A549 (cell line): ENCODE measurements at regions not wholly inside any gene's neighbourhood (a gene's known extent, or its start where the extent isn't known, plus 50 kb on each side); places are given as distances from the start of the nearest gene placed in this dataset.

Experiments used
- ATAC-seq, 2 experiments: fragments of 200-7000 bp in 1 of 2; fragments of >200 bp in 1 of 2; cut with Nextera tagmentation in 1 of 2; cut with Tn5 transposase in 1 of 2; 3 replicates each; pipeline versions ENCODE4 v1.8.0 to v1.9.1; 2018 to 2020; ENCODE audit warnings: mild to moderate bottlenecking in 1 of 2, moderate library complexity in 1 of 2
- CTCF ChIA-PET: fragments of 300-600 bp; sonication (Branson Sonifier 250); formaldehyde crosslinking; extraction: SDS; loops from one replicate; lab custom pipeline; 2021; ENCODE audit warnings: antibody characterized with exemption, inconsistent platforms; lab: Yijun Ruan, JAX
- POLR2A ChIA-PET: fragments of 350-600 bp; formaldehyde crosslinking; extraction: SDS; loops from one replicate; lab custom pipeline; 2021; ENCODE audit warnings: antibody characterized with exemption, inconsistent platforms; lab: Yijun Ruan, JAX
- DNase-seq, 2 experiments: peaks; one replicate each; pipeline versions ENCODE4 v3.0.0 to v3.0.0-alpha.2; 2011 to 2016; ENCODE audit warnings: low read depth in 1 of 2, low spot score in 1 of 2
- FAIRE-seq: peaks from 2 replicates; lab custom pipeline; 2011; peaks lifted over from hg19 to GRCh38; lab: Jason Lieb, UNC
- H3K27ac ChIP-seq, 2 experiments: fragments of >200 bp; sonication (Bioruptor Twin); formaldehyde crosslinking; 3 replicates each; pipeline ENCODE4 v1.5.1; 2016 to 2017
- H3K4me1 ChIP-seq: fragments of >200 bp; sonication (Bioruptor Twin); formaldehyde crosslinking; 3 replicates; pipeline ENCODE4 v1.6.1; 2016
- H3K4me2 ChIP-seq: fragments of >200 bp; sonication (Bioruptor Twin); formaldehyde crosslinking; 3 replicates; pipeline ENCODE4 v1.6.1; 2016
- H3K4me3 ChIP-seq: fragments of >200 bp; sonication (Bioruptor Twin); formaldehyde crosslinking; 3 replicates; pipeline ENCODE4 v1.5.1; 2016
- H3K9me3 ChIP-seq: fragments of >200 bp; sonication (Bioruptor Twin); formaldehyde crosslinking; 3 replicates; pipeline ENCODE4 v1.6.1; 2016
- ATOH8 ChIP-seq: fragments of 250-450 bp; sonication (Bioruptor Pico); IDR thresholded peaks from 2 replicates; pipeline ENCODE4 v1.5.0; 2020; ENCODE audit warnings: low read depth, mild to moderate bottlenecking, moderate library complexity
- CBX2 ChIP-seq: fragments of 200-600 bp; sonication (generic); IDR thresholded peaks from 2 replicates; pipeline ENCODE4 v1.6.1; 2016; ENCODE audit warnings: low read depth, mild to moderate bottlenecking, borderline replicate concordance
- CBX8 ChIP-seq: fragments of 200-600 bp; sonication (generic); IDR thresholded peaks from 2 replicates; pipeline ENCODE4 v1.6.1; 2016
- CEBPB ChIP-seq, 2 experiments: fragments of >200 bp in 1 of 2; sonication (Bioruptor Twin) in 1 of 2; formaldehyde crosslinking in 1 of 2; IDR thresholded peaks; 2 replicates each; pipeline ENCODE4 v1.6.1; 2012 to 2016
- CHD4 ChIP-seq: fragments of 200-600 bp; sonication (generic); IDR thresholded peaks from 2 replicates; pipeline ENCODE4 v1.6.1; 2016; ENCODE audit warnings: antibody characterized with exemption, mild to moderate bottlenecking, borderline replicate concordance
- CTCF ChIP-seq: fragments of >200 bp; sonication (Bioruptor Twin); formaldehyde crosslinking; IDR thresholded peaks from 3 replicates; pipeline ENCODE4 v1.5.1; 2016
- E2F6 ChIP-seq: IDR thresholded peaks from 2 replicates; pipeline ENCODE4 v1.6.1; 2012; ENCODE audit warnings: low read depth, borderline replicate concordance
- EHMT2 ChIP-seq: fragments of 200-600 bp; sonication (generic); IDR thresholded peaks from 2 replicates; pipeline ENCODE4 v1.6.1; 2016; ENCODE audit warnings: antibody characterized with exemption, low read depth, mild to moderate bottlenecking, moderate library complexity
- EP300 ChIP-seq, 2 experiments: fragments of >200 bp; sonication (Bioruptor Twin); formaldehyde crosslinking; IDR thresholded peaks; 2 replicates in 1 of 2; 3 replicates in 1 of 2; pipeline ENCODE4 v1.6.1; 2016 to 2017
- FOSB ChIP-seq: fragments of 250-450 bp; sonication (Bioruptor Pico); IDR thresholded peaks from 2 replicates; pipeline ENCODE4 v1.5.0; 2020; ENCODE audit warnings: mild to moderate bottlenecking, moderate library complexity
- FOSL2 ChIP-seq, 2 experiments: fragments of 450-650 bp in 1 of 2; fragments of >200 bp in 1 of 2; sonication (Bioruptor Twin) in 1 of 2; formaldehyde crosslinking; IDR thresholded peaks; 2 replicates each; pipeline versions ENCODE4 v1.5.0 to v1.6.1; 2016 to 2020; ENCODE audit warnings: mild to moderate bottlenecking in 1 of 2, moderate library complexity in 1 of 2
- HDAC2 ChIP-seq: fragments of 200-600 bp; sonication (generic); IDR thresholded peaks from 2 replicates; pipeline ENCODE4 v1.6.1; 2016
- HES2 ChIP-seq: fragments of >200 bp; sonication (Bioruptor Twin); formaldehyde crosslinking; IDR thresholded peaks from 2 replicates; pipeline ENCODE4 v1.6.1; 2016
- HOXB13 ChIP-seq: fragments of 250-450 bp; sonication (Bioruptor Pico); IDR thresholded peaks from 2 replicates; pipeline ENCODE4 v1.5.0; 2020; ENCODE audit warnings: low read depth, mild to moderate bottlenecking, moderate library complexity
- JUNB ChIP-seq: fragments of >200 bp; sonication (Bioruptor Twin); formaldehyde crosslinking; IDR thresholded peaks from 2 replicates; pipeline ENCODE4 v1.6.1; 2016
- KDM1A ChIP-seq: fragments of 200-600 bp; sonication (generic); IDR thresholded peaks from 2 replicates; pipeline ENCODE4 v1.6.1; 2016; ENCODE audit warnings: low read depth, mild to moderate bottlenecking
- KDM5A ChIP-seq: fragments of 200-600 bp; sonication (generic); IDR thresholded peaks from 2 replicates; pipeline ENCODE4 v1.6.1; 2016; ENCODE audit warnings: antibody characterized with exemption, mild to moderate bottlenecking
- MYC ChIP-seq: IDR thresholded peaks from 2 replicates; pipeline ENCODE4 v1.6.1; 2012; ENCODE audit warnings: mild to moderate bottlenecking, inconsistent platforms, low read length, improper control_type of control experiment, borderline replicate concordance
- NR3C1 ChIP-seq: fragments of >200 bp; sonication (Bioruptor Twin); formaldehyde crosslinking; IDR thresholded peaks from 3 replicates; pipeline ENCODE4 v1.6.1; 2017
- PHF8 ChIP-seq: fragments of 200-600 bp; sonication (generic); IDR thresholded peaks from 2 replicates; pipeline ENCODE4 v1.6.1; 2016; ENCODE audit warnings: low read depth, mild to moderate bottlenecking, antibody characterized with exemption, moderate library complexity, borderline replicate concordance
- POLR2AphosphoS2 ChIP-seq: conservative IDR thresholded peaks from 2 replicates; pipeline ENCODE4 v1.6.1; 2012; ENCODE audit warnings: low read length, improper control_type of control experiment, inconsistent platforms
- RAD21 ChIP-seq, 2 experiments: fragments of >200 bp in 1 of 2; sonication (Bioruptor Twin) in 1 of 2; formaldehyde crosslinking in 1 of 2; IDR thresholded peaks in 1 of 2; conservative IDR thresholded peaks in 1 of 2; 2 replicates in 1 of 2; 3 replicates in 1 of 2; pipeline ENCODE4 v1.6.1; 2012 to 2018; ENCODE audit warnings: inconsistent platforms in 1 of 2
- SREBF2 ChIP-seq: fragments of 450-650 bp; IDR thresholded peaks from 2 replicates; pipeline ENCODE4 v1.6.1; 2014; ENCODE audit warnings: mild to moderate bottlenecking, moderate library complexity
- TP53 ChIP-seq: fragments of 250-450 bp; sonication (Bioruptor Pico); IDR thresholded peaks from 2 replicates; pipeline ENCODE4 v1.5.0; 2021; ENCODE audit warnings: mild to moderate bottlenecking, moderate library complexity
- ZC3H11A ChIP-seq: fragments of 450-650 bp; IDR thresholded peaks from 2 replicates; pipeline ENCODE4 v1.6.1; 2014; ENCODE audit warnings: antibody characterized with exemption, mild to moderate bottlenecking
- ZNF302 ChIP-seq: fragments of 250-450 bp; sonication (Bioruptor Pico); IDR thresholded peaks from 2 replicates; pipeline ENCODE4 v1.9.0; 2021; ENCODE audit warnings: inconsistent platforms, mild to moderate bottlenecking, moderate library complexity
- WGBS: methylation state at CpG from one replicate; pipeline ENCODE4 v1.1.6; 2017; ENCODE audit errors: missing lambda C conversion rate; 5-methylcytosine and 5-hydroxymethylcytosine counted together

GRCh38 chr3:99325402-99325801 is 313.0 kb upstream of the COL8A1 start:
- ChIA-PET CTCF (no interaction called here), POLR2A (no interaction called here)
- WGBS: 3% methylated on average over 4 of the region's 4 CpGs
- DNase-seq (no peak), ATAC-seq (no peak), FAIRE-seq (no peak)
- Histone ChIP-seq H3K4me1 (no peaks in the 10 kb centered on the region), H3K9me3 (no peaks in the 10 kb centered on the region), H3K27ac (no peak overlapping the region), H3K4me3 (no peak overlapping the region), H3K4me2 (no peak overlapping the region)
- TF ChIP-seq E2F6: no peak
- no peak for TF ChIP-seq SREBF2
- no peak for TF ChIP-seq KDM5A

GRCh38 chr3:99324636-99325203 is 313.7 kb upstream of the COL8A1 start:
- ChIA-PET POLR2A (no interaction called here), CTCF (no interaction called here)
- Histone ChIP-seq H3K9me3 (no peaks in the 10 kb centered on the region), H3K4me3 (no peak overlapping the region), H3K27ac (no peak overlapping the region), H3K4me2 (no peak overlapping the region), H3K4me1 (no peaks in the 10 kb centered on the region)
- ATAC-seq (no peak), FAIRE-seq (no peak), DNase-seq (no peak)
- WGBS: 0% methylated on average over 3 of the region's 3 CpGs
- TF ChIP-seq TP53 (no peak), MYC (no peak), KDM1A (no peak), EP300 (IDR thresholded peaks at IDR 0.05) (no peak), ZC3H11A (no peak), CBX8 (no peak), HOXB13 (no peak), CEBPB (IDR thresholded peaks at IDR 0.05) (no peak), HES2 (no peak), RAD21 (conservative IDR thresholded peaks at IDR 0.05 in 1 of 2, IDR thresholded peaks at IDR 0.05 in 1 of 2) (no peak), FOSL2 (IDR thresholded peaks at IDR 0.05) (no peak), FOSL2 (CRISPR knock-in tag; IDR thresholded peaks at IDR 0.05) (no peak), CBX2 (no peak), PHF8 (no peak), JUNB (no peak), KDM5A (no peak), CHD4 (no peak), HDAC2 (no peak)

GRCh38 chr3:99323940-99324339 is 314.5 kb upstream of the COL8A1 start:
- CTCF ChIA-PET: no interaction called here
- FAIRE-seq (no peak), ATAC-seq (no peak)

More at GRCh38 chr3:99323940-99324339, 314.5 kb upstream of the COL8A1 start:
- POLR2A ChIA-PET: no interaction called here
- DNase-seq: no peak
- H3K9me3 ChIP-seq: no peaks in the 10 kb centered on the region
- no peak overlapping the region for H3K27ac ChIP-seq
- 11% methylated on average over 1 of the region's 1 CpG for WGBS
- H3K4me3 ChIP-seq: no peak overlapping the region
- H3K4me2 ChIP-seq: no peak overlapping the region
- no peak for TF ChIP-seq NR3C1
- TF ChIP-seq MYC: no peak
- no peak for TF ChIP-seq CTCF
- TF ChIP-seq ATOH8 (CRISPR knock-in tag): no peak
- TF ChIP-seq CHD4: no peak
- TF ChIP-seq RAD21 (conservative IDR thresholded peaks at IDR 0.05 in 1 of 2, IDR thresholded peaks at IDR 0.05 in 1 of 2): no peak
- no peak for TF ChIP-seq ZNF302 (CRISPR knock-in tag)
- TF ChIP-seq FOSB: no peak
- no peak for TF ChIP-seq POLR2AphosphoS2
- no peak for TF ChIP-seq EHMT2
- TF ChIP-seq KDM5A: no peak
- TF ChIP-seq, all 56 proteins: peak for 0
- no peaks in the 10 kb centered on the region for H3K4me1 ChIP-seq
